ENCODE measurements at regions not wholly inside any gene's neighbourhood (a gene's known extent, or its start where the extent isn't known, plus 50 kb on each side); places are given as distances from the start of the nearest gene placed in this dataset.
A peak's percentile ranks its signal among the peaks of the same experiment; 100 is the strongest.
"Not testable (repeated sequence)": the region's sequence is repeated elsewhere in the genome, so short reads cannot be mapped to it uniquely, and the experiment has no call there.

DNA sequence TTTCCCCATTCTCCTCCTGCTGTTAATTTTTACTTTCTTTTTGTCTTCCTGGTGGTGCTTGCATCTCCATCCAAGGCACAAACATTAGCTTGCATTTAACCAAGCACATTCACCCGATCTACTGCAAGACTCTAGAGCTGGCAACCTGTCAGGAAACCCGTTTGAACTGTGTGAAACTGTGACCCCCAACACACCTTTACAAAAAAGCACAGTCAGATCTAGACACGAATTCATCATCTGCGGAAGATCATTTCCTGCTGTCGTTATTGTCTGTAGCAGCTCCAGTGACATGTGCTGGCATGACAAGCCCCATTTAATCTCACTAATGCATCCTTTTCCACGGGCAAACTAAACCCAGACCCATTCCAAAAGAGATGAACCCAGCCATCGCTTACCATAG lies 340.5 kb downstream of the VRK1 start:
- TF ChIP-seq POLR2A (IDR thresholded peaks at IDR 0.05; ENCODE audit: low read length) (no peak), GATA1 (IDR thresholded peaks at IDR 0.05; ENCODE audit: low read depth, low read length) (no peak)
- DNase-seq = no peak

DNA sequence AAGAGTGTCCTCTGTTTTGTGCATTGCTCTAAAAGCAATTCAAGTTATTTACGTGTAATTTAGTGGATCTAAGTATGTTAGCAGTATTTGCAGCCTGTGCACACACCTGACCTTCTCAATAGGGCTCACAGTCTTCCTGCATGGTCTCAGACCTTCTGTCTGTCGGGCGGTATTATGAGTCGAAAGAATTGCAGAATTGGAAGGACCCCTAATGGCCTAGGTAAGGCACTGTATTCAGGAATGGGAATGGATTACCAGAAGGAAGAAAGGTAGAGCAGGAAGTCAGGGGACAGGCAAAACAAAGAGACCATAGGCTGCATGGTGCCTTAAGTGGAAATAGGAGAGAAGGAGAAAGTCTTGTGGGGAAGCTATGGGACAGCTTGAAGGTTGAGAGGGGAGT lies 341.6 kb downstream of the VRK1 start:
- no peak for TF ChIP-seq POLR2A (IDR thresholded peaks at IDR 0.05; ENCODE audit: low read length)
- TF ChIP-seq GATA1 (IDR thresholded peaks at IDR 0.05; ENCODE audit: low read depth, low read length) = no peak
- peak in 1 of 2 experiments; percentile 3 for DNase-seq

DNA sequence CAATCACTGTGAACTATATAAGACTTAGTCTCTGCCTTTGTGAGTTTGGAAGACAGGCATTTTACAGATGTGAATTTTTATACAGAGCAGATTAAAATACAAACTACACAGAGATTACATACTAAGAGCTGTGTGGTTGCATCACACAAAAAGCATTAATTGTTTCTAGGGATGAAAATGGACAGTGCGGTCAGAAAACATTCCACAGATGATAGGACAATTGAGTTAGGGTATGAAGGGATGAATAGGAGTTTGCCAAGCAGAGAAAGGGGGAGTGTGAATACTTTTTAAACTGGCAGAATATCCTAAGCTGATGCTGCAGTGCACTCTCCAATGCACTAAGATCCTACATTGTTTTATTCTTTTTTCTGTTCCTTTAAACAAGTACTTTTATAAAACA lies 345.8 kb downstream of the VRK1 start:
- no peak for DNase-seq
- TF ChIP-seq POLR2A (IDR thresholded peaks at IDR 0.05; ENCODE audit: low read length) (no peak), GATA1 (IDR thresholded peaks at IDR 0.05; ENCODE audit: low read depth, low read length) (no peak)

DNA sequence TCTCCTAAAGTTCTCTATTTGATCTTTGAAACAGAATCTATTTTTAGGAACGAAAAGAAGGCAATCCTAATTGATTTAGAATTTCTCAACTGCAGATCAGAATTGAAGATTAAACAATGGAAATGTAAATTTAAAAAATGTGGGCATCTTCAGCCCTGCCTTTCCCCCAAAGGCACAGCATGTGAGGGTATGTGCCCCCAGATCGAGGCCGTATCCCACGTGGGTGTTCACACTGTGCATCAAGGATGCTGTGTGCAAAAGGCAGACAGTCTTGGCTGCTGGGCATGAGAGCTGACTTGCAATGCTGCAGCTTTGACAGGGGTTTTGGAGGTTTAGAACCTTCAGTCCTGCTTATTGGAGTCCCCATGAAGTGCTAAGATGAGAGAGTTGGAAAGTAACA lies 346.3 kb downstream of the VRK1 start:
- TF ChIP-seq GATA1 (IDR thresholded peaks at IDR 0.05; ENCODE audit: low read depth, low read length) (no peak), POLR2A (IDR thresholded peaks at IDR 0.05; ENCODE audit: low read length) (no peak)
- no peak for DNase-seq

DNA sequence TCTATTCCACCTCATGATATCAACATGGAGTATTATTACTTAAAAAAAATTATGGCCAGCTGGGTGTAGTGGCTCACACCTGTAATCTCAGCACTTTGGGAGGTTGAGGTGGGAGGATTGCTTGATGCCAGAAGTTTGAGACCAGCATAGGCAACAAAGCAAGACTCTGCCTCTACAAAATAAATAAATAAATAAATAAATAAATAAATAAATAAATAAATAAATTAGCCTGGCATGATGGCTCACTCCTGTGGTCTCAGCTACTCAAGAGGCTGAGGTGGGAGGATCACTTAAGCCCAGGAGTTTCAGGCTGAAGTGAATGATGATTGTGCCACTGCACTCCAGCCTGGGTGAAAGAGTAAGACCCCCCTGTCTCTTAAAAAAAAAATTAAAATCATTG lies 350.8 kb downstream of the VRK1 start:
- not testable (repeated sequence) for DNase-seq

DNA sequence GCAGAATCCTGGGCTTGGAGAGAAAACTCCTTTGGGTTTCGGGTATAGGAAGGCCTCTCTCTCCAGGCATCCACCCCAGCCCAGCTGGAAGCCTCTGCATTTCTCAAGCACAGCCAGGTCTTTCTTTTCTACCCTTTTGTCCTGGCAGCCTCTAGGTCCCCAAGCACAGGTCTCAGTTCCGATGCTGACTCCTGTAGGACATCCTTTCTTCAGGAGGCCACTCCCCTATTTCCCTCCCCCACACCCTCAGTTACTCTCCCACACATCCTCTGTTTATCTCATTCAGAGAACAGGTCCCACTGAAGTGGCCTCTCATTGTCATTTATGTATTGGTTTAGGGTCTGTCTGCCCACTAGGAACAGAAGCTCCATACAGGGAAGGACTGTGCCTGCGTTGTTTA lies 352.6 kb downstream of the VRK1 start:
- TF ChIP-seq GATA1 (IDR thresholded peaks at IDR 0.05; ENCODE audit: low read depth, low read length) (no peak), POLR2A (IDR thresholded peaks at IDR 0.05; ENCODE audit: low read length) (no peak)

DNA sequence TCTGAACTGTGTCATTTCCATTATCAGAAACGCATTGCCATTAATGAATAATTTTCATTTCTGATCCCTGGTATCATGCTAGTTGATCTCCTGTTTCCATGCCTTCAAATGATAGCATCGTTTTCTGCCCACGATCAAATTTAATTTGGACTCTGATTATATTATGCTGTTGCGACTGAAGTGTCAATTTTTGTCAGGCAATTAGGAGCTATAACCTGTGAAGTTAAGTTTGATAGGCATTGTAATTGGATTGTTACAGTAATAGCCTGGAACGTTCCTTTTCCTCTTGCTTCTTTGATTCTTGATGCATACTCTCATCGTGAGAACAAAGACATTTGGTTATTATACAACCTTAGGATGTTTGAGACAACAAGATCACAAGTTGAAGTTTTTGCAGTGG lies 356.3 kb downstream of the VRK1 start:
- TF ChIP-seq GATA1 (IDR thresholded peaks at IDR 0.05; ENCODE audit: low read depth, low read length) = no peak
- TF ChIP-seq POLR2A (IDR thresholded peaks at IDR 0.05; ENCODE audit: low read length) = no peak
- DNase-seq = no peak

More for the DNA sequence above, 352.6 kb downstream of the VRK1 start:
- DNase-seq = no peak

DNA sequence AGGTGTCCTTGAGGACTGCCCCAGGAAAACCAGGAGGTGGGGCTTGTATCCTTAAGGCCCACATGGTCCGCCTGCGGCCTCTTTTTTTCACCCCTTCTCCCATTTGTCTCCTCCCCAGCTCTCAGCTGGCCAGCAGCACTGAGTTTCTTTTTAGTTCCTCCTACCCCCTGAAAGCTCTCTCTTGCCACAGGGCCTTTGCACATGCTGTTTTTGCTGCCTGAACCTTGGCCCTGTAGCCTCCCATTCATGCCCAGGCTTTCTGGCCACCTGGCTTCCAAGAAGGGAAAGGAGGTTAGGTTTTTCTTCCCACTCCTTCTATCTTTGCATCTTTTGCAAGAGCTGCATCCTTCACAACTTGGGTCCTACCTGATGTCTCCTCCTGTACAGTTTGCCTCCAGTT lies 358.1 kb downstream of the VRK1 start:
- DNase-seq = no peak
- TF ChIP-seq GATA1 (IDR thresholded peaks at IDR 0.05; ENCODE audit: low read depth, low read length) (no peak), POLR2A (IDR thresholded peaks at IDR 0.05; ENCODE audit: low read length) (no peak)

DNA sequence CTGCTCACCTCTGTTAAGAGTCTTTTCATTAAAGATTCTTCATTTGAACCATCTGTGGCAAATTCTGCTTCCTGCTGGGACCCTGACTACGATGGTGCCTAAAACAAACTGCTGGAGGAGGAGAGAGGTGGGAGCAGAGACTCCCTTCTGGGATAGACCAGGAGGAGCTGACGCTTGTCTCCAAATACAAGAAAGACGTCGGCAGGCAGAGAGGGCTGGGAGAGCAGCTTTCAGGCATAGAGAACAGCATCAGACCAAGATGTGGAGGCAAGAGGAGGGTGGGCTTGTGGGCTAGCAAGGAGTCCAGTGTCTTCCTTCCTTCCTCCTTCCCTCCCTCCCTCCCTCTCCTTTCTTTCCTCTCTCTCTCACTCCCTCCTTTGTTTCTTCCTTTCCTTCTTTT lies 358.6 kb downstream of the VRK1 start:
- no peak for TF ChIP-seq POLR2A (IDR thresholded peaks at IDR 0.05; ENCODE audit: low read length)
- DNase-seq = no peak

DNA sequence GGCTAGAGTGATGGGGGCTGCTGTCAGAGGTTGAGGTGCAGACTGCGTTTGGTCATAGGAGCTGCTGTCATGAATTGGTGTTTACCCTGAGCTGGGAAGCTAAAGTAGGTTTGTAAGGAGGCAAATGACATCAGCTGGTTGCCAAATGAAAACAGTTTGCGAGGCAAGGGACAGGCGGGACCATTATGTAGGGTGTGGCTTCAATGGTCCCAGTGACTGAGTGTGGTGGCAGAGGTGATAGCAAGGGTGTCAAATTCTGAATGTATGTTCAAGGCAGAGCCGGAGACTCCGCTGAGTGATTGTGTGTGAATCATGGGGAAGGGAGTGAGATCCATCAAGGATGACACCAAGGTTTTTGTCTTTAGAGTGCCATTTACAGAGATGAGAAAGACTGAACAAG lies 359.5 kb downstream of the VRK1 start:
- no peak for DNase-seq
- TF ChIP-seq GATA1 (IDR thresholded peaks at IDR 0.05; ENCODE audit: low read depth, low read length) = no peak
- TF ChIP-seq POLR2A (IDR thresholded peaks at IDR 0.05; ENCODE audit: low read length) = no peak

DNA sequence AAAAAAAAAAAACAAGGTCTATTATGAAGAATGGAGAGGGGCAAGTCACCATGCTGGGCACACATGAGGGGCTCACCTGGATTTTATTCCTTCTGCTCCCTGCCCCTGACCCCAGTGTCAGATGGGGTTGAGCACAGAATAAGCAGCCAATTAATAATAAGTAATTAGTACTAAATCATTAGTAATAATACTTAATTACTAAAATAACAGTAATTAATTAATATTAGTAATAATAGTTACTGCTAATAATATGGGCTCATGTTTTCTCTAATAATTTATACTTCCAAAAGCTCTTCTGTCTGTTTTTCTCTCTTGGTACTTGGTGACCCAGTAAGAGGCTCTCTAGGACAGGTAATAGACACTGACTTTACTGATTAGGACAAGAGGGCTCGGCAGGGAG lies 360.9 kb downstream of the VRK1 start:
- no peak for DNase-seq
- TF ChIP-seq GATA1 (IDR thresholded peaks at IDR 0.05; ENCODE audit: low read depth, low read length) = no peak
- TF ChIP-seq POLR2A (IDR thresholded peaks at IDR 0.05; ENCODE audit: low read length) = no peak

DNA sequence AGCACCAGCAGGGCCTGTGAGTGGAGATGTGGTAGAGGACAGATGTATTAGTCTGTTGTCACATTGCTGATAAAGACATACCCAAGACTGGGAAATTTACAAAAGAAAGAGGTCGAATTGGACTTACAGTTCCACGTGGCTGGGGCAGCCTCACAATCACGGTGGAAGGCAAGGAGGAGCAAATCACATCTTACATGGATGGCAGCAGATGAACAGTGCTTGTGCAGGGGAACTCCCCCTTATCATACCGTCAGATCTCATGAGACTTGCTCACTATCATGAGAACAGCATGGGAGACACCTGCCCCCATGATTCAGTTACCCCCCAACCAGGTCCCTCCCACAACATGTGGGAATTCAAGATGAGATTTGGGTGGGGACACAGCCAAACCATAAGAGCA lies 361.9 kb downstream of the VRK1 start:
- TF ChIP-seq POLR2A (IDR thresholded peaks at IDR 0.05; ENCODE audit: low read length) = no peak
- no peak for TF ChIP-seq GATA1 (IDR thresholded peaks at IDR 0.05; ENCODE audit: low read depth, low read length)
- no peak for DNase-seq

DNA sequence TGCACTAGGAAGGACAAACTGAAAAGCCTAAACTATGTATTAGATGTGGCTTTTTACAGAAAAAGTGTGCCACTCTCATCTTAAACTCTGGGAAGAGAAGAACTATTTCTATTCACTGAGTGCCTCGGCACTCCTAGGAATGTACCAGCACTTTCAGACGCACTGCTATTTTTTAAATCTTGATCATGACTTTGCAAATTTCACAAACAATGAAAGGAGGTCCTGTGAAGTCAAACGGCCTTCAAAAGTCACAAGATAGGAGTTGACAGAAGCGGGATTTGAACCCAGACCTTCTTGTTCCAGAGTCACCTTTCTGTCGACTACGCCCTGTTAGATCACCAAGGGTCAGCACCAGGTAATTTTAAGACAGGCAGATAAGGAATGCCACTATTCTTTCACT lies 365.4 kb downstream of the VRK1 start:
- no peak for DNase-seq
- TF ChIP-seq POLR2A (IDR thresholded peaks at IDR 0.05; ENCODE audit: low read length) (no peak), GATA1 (IDR thresholded peaks at IDR 0.05; ENCODE audit: low read depth, low read length) (no peak)

DNA sequence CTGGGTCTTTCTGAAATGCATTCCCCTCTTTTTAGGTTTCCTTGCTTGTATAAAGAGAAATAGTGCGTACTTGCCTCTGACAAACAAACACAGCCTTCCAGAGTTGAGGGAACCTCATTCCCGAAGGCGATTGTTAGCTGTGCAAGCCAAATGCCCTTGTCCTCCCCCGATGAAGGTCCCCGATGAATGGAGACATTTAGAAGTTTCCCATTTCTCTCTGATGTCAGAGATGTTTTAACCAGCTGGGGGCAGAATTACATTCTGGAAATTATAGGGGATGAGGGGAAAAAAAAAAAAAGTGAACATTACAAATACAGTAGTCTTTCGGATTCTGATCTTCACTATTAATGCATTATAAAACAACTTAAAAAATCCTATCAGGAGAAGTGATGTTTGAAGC lies 366.8 kb downstream of the VRK1 start:
- DNase-seq = no peak
- TF ChIP-seq POLR2A (IDR thresholded peaks at IDR 0.05; ENCODE audit: low read length) (no peak), GATA1 (IDR thresholded peaks at IDR 0.05; ENCODE audit: low read depth, low read length) (no peak)

DNA sequence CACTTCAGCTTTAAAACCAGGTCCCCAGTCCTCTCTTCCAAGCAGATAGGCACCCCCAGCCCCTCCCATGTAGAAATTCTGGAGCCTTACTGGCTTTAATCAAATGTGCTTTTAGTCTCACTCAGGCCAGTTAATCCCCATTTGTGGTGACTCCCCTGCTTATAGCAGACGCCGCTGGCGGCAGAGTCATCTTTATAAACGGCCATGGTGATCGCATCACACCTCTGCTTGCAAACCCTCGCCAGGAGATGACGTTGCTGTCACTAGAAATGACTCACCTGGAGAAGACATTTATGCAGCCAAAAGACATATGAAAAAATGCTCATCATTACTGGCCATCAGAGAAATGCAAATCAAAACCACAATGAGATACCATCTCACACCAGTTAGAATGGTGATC lies 369.3 kb downstream of the VRK1 start:
- TF ChIP-seq POLR2A (IDR thresholded peaks at IDR 0.05; ENCODE audit: low read length) (no peak), GATA1 (IDR thresholded peaks at IDR 0.05; ENCODE audit: low read depth, low read length) (no peak)
- no peak for DNase-seq

DNA sequence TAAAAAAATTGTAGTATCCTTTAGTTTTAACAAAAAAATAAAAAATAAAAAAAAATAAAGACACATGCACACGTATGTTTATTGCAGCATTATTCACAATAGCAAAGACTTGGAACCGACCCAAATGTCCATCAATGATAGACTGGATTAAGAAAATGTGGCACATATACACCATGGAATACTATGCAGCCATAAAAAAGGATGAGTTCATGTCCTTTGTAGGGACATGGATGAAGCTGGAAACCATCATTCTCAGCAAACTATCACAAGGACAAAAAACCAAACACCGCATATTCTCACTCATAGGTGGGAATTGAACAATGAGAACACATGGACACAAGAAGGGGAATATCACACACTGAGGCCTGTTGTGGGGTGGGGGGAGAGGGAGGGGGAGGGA lies 370.4 kb downstream of the VRK1 start:
- DNase-seq = not testable (repeated sequence)

DNA sequence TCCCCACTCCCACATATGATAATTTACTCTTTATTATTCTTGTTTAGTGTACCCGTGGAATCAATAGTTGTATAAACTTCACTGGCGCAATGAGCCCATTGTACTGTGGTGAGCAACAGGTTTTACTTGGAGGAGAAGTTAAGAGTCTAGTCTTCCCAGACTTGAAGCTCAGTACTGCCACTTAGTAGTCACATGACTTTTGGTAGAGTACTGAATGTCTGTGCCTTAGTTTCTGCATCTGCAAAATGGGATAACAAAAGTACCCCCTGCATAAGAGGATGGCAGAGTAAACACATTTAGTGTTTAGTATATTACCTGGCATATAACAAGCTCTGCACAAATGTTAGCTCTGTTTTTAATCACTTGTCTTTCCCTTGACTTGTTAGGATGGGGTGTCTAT lies 375.5 kb downstream of the VRK1 start:
- no peak for DNase-seq
- no peak for TF ChIP-seq GATA1 (IDR thresholded peaks at IDR 0.05; ENCODE audit: low read depth, low read length)
- TF ChIP-seq POLR2A (IDR thresholded peaks at IDR 0.05; ENCODE audit: low read length) = no peak

Measured in erythroblast (primary cell).